ENCODE measurements at regions not wholly inside any gene's neighbourhood (a gene's known extent, or its start where the extent isn't known, plus 50 kb on each side); places are given as distances from the start of the nearest gene placed in this dataset.

GRCh38 chr1:74818241-74818640, 85.3 kb downstream of the TYW3 start:
- no peaks in the 10 kb centered on the region for H3K9me3 Mint-ChIP-seq
- ATAC-seq, result no peak
- H3K27ac Mint-ChIP-seq, result no peak overlapping the region
- no peak overlapping the region for H3K4me3 Mint-ChIP-seq
- no peaks in the 10 kb centered on the region for H3K4me1 Mint-ChIP-seq
- no peaks in the 10 kb centered on the region for H3K36me3 Mint-ChIP-seq (ENCODE audit: low read depth)
- DNase-seq, result no peak
- no peaks in the 10 kb centered on the region for H3K27me3 Mint-ChIP-seq

- Mint-ChIP-seq H3K4me3 (no peak overlapping the region), H3K36me3 (ENCODE audit: low read depth) (no peaks in the 10 kb centered on the region), H3K27me3 (no peaks in the 10 kb centered on the region), H3K9me3 (no peaks in the 10 kb centered on the region), H3K27ac (no peak overlapping the region), H3K4me1 (no peaks in the 10 kb centered on the region)
- no peak for DNase-seq
- no peak for ATAC-seq
Measured at GRCh38 chr1:74818661-74819456, 85.9 kb downstream of the TYW3 start.

GRCh38 chr1:74822851-74823401, 90.0 kb downstream of the TYW3 start:
- DNase-seq, result no peak
- H3K27ac Mint-ChIP-seq, result no peak overlapping the region
- H3K27me3 Mint-ChIP-seq, result no peaks in the 10 kb centered on the region
- no peak for ATAC-seq
- H3K4me1 Mint-ChIP-seq, result no peaks in the 10 kb centered on the region
- H3K4me3 Mint-ChIP-seq, result no peak overlapping the region
- H3K9me3 Mint-ChIP-seq, result no peaks in the 10 kb centered on the region
- H3K36me3 Mint-ChIP-seq (ENCODE audit: low read depth), result no peaks in the 10 kb centered on the region

- Mint-ChIP-seq H3K27ac (no peak overlapping the region), H3K27me3 (no peaks in the 10 kb centered on the region), H3K4me3 (no peak overlapping the region), H3K36me3 (ENCODE audit: low read depth) (no peaks in the 10 kb centered on the region), H3K9me3 (no peaks in the 10 kb centered on the region), H3K4me1 (no peaks in the 10 kb centered on the region)
- DNase-seq (no peak), ATAC-seq (no peak)
Measured at GRCh38 chr1:74824497-74825107, 91.7 kb downstream of the TYW3 start.

GRCh38 chr1:74830766-74831165, 97.8 kb downstream of the TYW3 start:
- peaks cover 2% of the 10 kb centered on the region for H3K27me3 Mint-ChIP-seq
- DNase-seq (no peak), ATAC-seq (no peak)
- H3K36me3 Mint-ChIP-seq (ENCODE audit: low read depth), result no peaks in the 10 kb centered on the region
- no peak overlapping the region for H3K27ac Mint-ChIP-seq
- no peaks in the 10 kb centered on the region for H3K9me3 Mint-ChIP-seq
- H3K4me3 Mint-ChIP-seq, result no peak overlapping the region
- no peaks in the 10 kb centered on the region for H3K4me1 Mint-ChIP-seq

GRCh38 chr1:74834261-74834660, 101.3 kb downstream of the TYW3 start:
- Mint-ChIP-seq H3K27me3 (peaks cover 4% of the 10 kb centered on the region), H3K36me3 (ENCODE audit: low read depth) (no peaks in the 10 kb centered on the region), H3K27ac (no peak overlapping the region), H3K4me1 (no peaks in the 10 kb centered on the region), H3K4me3 (no peak overlapping the region), H3K9me3 (no peaks in the 10 kb centered on the region)
- ATAC-seq, result no peak
- DNase-seq, result no peak

GRCh38 chr1:74835051-74835450, 102.1 kb downstream of the TYW3 start:
- peaks cover 4% of the 10 kb centered on the region for H3K27me3 Mint-ChIP-seq
- no peak overlapping the region for H3K4me3 Mint-ChIP-seq
- no peaks in the 10 kb centered on the region for H3K9me3 Mint-ChIP-seq
- H3K27ac Mint-ChIP-seq, result no peak overlapping the region
- DNase-seq, result no peak
- no peaks in the 10 kb centered on the region for H3K36me3 Mint-ChIP-seq (ENCODE audit: low read depth)
- ATAC-seq, result no peak
- H3K4me1 Mint-ChIP-seq, result no peaks in the 10 kb centered on the region

- no peak overlapping the region for H3K4me3 Mint-ChIP-seq
- H3K27ac Mint-ChIP-seq, result peak overlapping the region; percentile 14
- H3K36me3 Mint-ChIP-seq (ENCODE audit: low read depth), result no peaks in the 10 kb centered on the region
- H3K4me1 Mint-ChIP-seq, result no peaks in the 10 kb centered on the region
- DNase-seq (no peak), ATAC-seq (no peak)
- H3K27me3 Mint-ChIP-seq, result peaks cover 2% of the 10 kb centered on the region
- no peaks in the 10 kb centered on the region for H3K9me3 Mint-ChIP-seq
Measured at GRCh38 chr1:74842726-74843125, 109.8 kb downstream of the TYW3 start.

GRCh38 chr1:74847715-74848114, 114.8 kb downstream of the TYW3 start:
- Mint-ChIP-seq H3K4me3 (no peak overlapping the region), H3K4me1 (no peaks in the 10 kb centered on the region), H3K9me3 (no peaks in the 10 kb centered on the region), H3K27me3 (no peaks in the 10 kb centered on the region), H3K36me3 (ENCODE audit: low read depth) (no peaks in the 10 kb centered on the region), H3K27ac (no peak overlapping the region)
- ATAC-seq (no peak), DNase-seq (no peak)

GRCh38 chr1:74853756-74854155, 120.8 kb downstream of the TYW3 start:
- no peaks in the 10 kb centered on the region for H3K27me3 Mint-ChIP-seq
- H3K4me1 Mint-ChIP-seq, result no peaks in the 10 kb centered on the region
- ATAC-seq, result no peak
- no peaks in the 10 kb centered on the region for H3K36me3 Mint-ChIP-seq (ENCODE audit: low read depth)
- no peak overlapping the region for H3K4me3 Mint-ChIP-seq
- H3K9me3 Mint-ChIP-seq, result peaks cover 5% of the 10 kb centered on the region
- DNase-seq, result no peak
- H3K27ac Mint-ChIP-seq, result no peak overlapping the region

GRCh38 chr1:74856174-74856573, 123.2 kb downstream of the TYW3 start:
- no peak overlapping the region for H3K4me3 Mint-ChIP-seq
- ATAC-seq, result no peak
- no peaks in the 10 kb centered on the region for H3K36me3 Mint-ChIP-seq (ENCODE audit: low read depth)
- peaks cover 18% of the 10 kb centered on the region for H3K9me3 Mint-ChIP-seq
- no peaks in the 10 kb centered on the region for H3K27me3 Mint-ChIP-seq
- DNase-seq, result no peak
- no peak overlapping the region for H3K27ac Mint-ChIP-seq
- H3K4me1 Mint-ChIP-seq, result no peaks in the 10 kb centered on the region

- H3K9me3 Mint-ChIP-seq, result peaks cover 23% of the 10 kb centered on the region
- H3K4me1 Mint-ChIP-seq, result no peaks in the 10 kb centered on the region
- ATAC-seq, result no peak
- no peak overlapping the region for H3K27ac Mint-ChIP-seq
- H3K4me3 Mint-ChIP-seq, result no peak overlapping the region
- no peaks in the 10 kb centered on the region for H3K36me3 Mint-ChIP-seq (ENCODE audit: low read depth)
- no peak for DNase-seq
- H3K27me3 Mint-ChIP-seq, result no peaks in the 10 kb centered on the region
Measured at GRCh38 chr1:74857676-74858075, 124.7 kb downstream of the TYW3 start.

- peaks cover 23% of the 10 kb centered on the region for H3K9me3 Mint-ChIP-seq
- no peaks in the 10 kb centered on the region for H3K27me3 Mint-ChIP-seq
- DNase-seq (no peak), ATAC-seq (no peak)
- H3K36me3 Mint-ChIP-seq (ENCODE audit: low read depth), result no peaks in the 10 kb centered on the region
- H3K27ac Mint-ChIP-seq, result no peak overlapping the region
- no peak overlapping the region for H3K4me3 Mint-ChIP-seq
- H3K4me1 Mint-ChIP-seq, result no peaks in the 10 kb centered on the region
Measured at GRCh38 chr1:74858136-74858535, 125.2 kb downstream of the TYW3 start.

- no peak for DNase-seq
- ATAC-seq, result no peak
- Mint-ChIP-seq H3K27me3 (no peaks in the 10 kb centered on the region), H3K27ac (no peak overlapping the region), H3K36me3 (ENCODE audit: low read depth) (no peaks in the 10 kb centered on the region), H3K4me3 (no peak overlapping the region), H3K4me1 (no peaks in the 10 kb centered on the region), H3K9me3 (peaks cover 44% of the 10 kb centered on the region)
Measured at GRCh38 chr1:74861867-74862266, 128.9 kb downstream of the TYW3 start.

GRCh38 chr1:74869702-74870101, 136.8 kb downstream of the TYW3 start:
- Mint-ChIP-seq H3K36me3 (ENCODE audit: low read depth) (no peaks in the 10 kb centered on the region), H3K27me3 (no peaks in the 10 kb centered on the region), H3K4me1 (no peaks in the 10 kb centered on the region), H3K4me3 (no peak overlapping the region), H3K9me3 (peaks cover 30% of the 10 kb centered on the region), H3K27ac (no peak overlapping the region)
- no peak for DNase-seq
- no peak for ATAC-seq

All from activated naive CD8-positive, alpha-beta T cell treated with anti-CD3 and anti-CD28 coated beads, Interleukin-2, amount 50 U/mL, for 24 hours (primary cell).